Activated naive CD4-positive, alpha-beta T cell (primary cell): ENCODE measurements at regions not wholly inside any gene's neighbourhood (a gene's known extent, or its start where the extent isn't known, plus 50 kb on each side); places are given as distances from the start of the nearest gene placed in this dataset.

Experiments used
- DNase-seq, 4 experiments: peaks; one replicate each; lab custom pipeline; 2025; lab: John Stamatoyannopoulos, UW

- no peak for DNase-seq
Observed at GRCh38 chr2:105570326-105570725, 171.5 kb upstream of the FHL2 start.

DNA sequence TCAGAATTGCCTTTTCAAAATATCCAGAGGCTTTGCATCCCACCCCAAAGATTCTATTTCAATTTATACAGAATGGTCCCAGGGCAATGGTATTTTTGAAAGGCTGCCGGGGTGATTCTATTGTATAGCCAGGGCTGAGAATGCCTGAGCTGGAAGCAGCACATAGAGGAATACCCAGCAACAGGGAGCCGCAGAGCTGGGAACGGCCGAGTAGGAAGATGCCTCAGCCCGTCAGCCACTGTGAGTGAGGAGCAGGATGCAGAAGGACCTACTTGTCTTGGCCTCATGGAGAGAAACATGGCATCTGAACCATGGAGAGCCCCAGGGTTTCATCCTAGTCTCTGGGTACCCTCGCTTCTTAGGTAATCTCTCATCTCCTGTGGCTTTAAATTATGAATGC lies 170.8 kb upstream of the FHL2 start:
- DNase-seq: no peak

DNA sequence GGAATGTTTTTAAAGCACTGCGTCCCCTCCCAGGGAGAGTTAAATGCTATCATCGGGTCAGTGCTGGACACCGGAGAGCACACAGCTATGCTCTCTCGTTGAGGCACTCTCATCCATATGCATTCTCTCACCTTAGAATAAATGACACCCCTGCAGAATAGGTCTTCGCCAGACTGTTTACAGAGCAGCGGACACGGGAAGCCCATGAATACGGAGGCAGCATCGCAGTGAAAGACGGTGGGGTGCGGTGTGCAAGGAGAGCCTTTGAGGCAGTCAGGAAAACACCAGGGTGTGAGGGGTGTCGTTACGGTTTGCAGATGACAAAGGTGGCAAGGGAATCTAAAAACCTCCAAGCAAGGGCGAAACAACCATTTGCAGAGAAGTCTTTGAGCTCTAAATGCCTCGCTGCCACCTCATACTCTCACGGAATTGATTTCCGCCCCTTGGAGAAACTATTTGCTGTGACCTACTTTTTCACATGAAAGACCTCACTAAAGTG lies 169.2 kb upstream of the FHL2 start:
- no peak for DNase-seq

- DNase-seq: no peak
Observed at GRCh38 chr2:105563000-105563719, 164.3 kb upstream of the FHL2 start.

DNA sequence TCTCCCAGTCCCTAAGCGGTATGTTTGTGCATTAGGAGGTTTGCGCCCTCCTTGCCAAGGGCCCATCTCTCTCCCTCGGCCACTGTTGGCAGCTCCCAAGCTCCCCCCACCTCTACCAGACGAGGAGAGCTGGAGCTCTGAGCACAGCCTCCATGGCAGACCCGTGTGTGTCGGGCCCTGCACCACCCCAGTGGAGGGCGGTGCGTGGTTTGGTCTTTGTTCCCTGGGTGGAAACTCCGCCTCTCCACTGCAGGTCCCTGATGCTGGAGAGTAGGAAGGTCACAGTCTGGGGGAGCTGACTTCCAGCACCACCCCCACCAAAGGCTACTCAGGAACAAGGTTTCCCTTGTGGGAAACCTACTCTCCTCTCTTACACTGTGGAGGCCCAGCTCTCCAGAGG lies 162.6 kb upstream of the FHL2 start:
- no peak for DNase-seq

DNA sequence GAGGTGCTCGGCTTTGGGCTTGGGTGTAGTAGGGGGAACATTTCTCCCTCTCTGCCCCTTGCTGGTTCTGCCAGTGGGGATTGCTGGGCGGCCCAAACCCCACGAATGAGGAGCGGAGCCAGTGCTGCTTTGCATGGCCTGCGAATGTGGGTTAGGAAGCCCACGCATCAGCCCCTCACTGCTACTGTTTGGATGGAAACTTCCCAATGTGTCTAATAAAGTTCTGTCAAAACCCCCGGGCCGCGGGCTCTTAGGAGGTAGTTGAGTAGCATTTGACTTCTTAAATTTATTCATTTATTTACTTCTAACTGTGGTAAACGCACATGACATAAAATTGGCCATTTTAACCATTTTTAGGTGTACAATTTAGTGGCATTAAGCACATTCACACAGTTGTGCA lies 161.3 kb upstream of the FHL2 start:
- no peak for DNase-seq

DNA sequence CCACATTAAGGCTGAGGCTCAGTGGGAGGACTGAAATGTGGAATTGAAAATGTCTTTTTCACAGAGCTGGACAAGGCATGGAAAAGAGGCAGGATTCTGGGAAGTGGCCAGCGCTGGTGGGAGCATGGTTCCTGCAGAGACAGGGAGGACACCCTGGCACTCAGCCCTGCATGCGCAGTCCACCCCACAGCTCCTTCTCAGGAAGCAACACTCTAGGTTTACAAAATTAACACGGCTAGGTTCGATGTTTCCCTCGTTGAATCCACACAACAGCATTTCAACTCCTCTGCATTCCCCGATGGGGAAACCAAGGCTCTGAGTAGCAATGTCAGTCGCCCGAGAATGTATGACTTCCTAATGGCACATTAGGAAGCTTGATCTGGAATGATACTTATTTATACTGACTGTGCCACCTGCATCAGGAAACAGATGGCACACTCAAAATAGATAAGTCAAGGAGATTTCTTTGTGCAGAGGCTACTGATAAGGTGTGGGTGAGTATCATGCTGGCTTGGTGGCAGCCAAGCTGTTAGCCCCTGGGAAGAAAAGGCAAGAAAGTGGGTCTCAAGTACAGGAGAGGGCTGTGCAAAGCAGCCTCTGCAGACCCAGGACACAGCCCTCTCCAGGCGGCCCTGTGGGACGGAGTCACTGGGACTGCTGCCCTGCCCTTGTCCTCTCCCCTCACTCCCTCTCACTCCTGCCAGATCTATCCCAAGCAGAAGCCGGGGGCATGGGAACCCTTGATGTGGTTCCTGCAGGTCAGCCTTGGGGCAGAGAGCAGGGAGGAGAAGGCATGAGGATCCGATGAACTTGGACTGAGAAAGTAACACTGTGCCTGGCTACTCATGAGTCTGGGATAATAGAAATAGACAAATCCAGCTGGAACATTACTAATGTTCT lies 158.4 kb upstream of the FHL2 start:
- DNase-seq: no peak

GRCh38 chr2:105556366-105556765 lies 157.5 kb upstream of the FHL2 start:
- DNase-seq: no peak

GRCh38 chr2:105554235-105554634 lies 155.4 kb upstream of the FHL2 start:
- DNase-seq: no peak

DNA sequence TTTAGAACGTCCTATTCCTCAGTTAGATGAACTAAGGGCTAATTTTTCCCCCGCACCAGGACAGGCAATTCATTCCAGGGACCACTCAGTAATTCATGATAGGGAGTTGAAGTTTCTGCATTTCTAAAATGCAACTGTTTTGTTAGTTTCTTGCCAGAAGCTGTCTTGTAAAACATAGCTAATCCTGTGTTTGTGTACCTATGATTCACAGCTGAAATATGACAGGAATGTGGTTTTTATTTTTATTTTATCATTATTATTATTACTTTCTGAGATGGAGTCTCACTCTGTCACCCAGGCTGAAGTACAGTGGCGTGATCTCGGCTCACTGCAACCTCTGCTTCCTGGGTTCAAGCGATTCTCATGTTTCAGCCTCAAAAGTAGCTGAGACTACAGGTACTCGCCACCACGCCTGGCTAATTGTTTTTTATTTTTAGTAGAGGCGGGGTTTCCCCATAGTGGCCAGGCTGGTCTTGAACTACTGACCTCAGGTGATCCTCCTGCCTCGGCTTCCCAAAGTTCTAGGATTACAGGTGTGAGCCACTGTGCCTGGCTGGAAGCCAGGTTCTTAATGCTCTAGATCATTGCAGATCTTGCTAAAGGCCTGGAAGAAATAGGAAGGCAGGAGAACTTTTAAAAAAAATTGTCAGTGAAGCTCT lies 154.8 kb upstream of the FHL2 start:
- DNase-seq: no peak

DNA sequence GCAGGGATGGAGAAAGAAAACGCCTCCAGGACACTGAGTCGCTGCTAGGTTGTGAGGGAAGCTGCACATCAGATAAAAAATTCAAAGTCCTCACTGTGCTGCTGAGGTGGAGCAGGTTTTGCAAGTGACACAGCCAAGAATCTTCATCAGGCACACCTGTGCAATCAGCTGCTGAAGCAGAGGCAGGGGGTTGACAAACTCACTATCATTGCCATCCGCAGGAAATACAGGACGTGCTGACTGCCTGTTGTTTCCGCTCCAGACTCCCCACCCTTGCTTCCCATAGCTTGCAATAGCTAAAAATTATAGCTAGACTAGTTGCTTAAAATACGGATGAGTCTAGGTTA lies 147.8 kb upstream of the FHL2 start:
- DNase-seq: no peak

DNA sequence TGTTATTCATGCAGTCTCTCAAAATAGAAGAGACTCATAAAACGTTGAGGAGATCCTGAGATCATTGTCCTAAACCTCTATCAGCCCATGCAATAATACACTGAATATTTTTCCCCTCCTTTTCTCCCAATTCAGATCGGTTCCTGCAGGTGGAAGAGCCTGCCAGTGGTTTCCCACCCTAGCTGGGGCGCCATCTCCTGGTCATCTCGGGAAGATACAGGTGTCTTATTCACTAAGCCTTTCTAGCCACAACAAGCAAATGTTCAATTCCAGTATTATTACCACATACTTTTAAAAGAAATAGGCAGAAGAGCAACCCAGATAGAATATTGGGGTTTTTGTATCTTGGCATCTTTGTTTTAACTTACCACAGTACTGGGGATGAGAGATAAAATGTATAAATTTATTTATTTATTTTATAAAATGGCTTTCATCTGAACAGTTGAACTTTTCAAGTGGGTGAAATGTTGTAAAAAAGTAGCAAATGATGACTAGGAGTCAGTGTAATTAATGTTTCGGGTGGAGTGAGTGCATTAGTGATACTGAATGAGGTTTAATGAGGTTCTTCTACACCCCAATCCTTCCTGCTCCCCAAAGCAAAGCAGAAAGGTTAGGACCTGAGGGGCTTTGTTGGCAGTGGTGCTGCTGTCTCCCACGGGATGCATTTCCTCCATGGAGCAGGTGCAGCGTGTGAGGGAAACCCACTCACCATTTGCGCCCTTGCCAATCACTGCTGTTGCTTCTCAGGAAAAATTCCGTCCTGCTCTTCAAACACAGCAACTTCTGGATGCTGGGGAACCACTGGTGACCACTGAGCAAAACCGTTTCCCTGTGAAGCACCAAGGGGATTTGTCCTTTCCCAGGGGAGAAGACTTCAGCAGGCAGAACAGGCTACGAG lies 147.1 kb upstream of the FHL2 start:
- peak; percentile 2 to 57 (median 16) for DNase-seq

DNA sequence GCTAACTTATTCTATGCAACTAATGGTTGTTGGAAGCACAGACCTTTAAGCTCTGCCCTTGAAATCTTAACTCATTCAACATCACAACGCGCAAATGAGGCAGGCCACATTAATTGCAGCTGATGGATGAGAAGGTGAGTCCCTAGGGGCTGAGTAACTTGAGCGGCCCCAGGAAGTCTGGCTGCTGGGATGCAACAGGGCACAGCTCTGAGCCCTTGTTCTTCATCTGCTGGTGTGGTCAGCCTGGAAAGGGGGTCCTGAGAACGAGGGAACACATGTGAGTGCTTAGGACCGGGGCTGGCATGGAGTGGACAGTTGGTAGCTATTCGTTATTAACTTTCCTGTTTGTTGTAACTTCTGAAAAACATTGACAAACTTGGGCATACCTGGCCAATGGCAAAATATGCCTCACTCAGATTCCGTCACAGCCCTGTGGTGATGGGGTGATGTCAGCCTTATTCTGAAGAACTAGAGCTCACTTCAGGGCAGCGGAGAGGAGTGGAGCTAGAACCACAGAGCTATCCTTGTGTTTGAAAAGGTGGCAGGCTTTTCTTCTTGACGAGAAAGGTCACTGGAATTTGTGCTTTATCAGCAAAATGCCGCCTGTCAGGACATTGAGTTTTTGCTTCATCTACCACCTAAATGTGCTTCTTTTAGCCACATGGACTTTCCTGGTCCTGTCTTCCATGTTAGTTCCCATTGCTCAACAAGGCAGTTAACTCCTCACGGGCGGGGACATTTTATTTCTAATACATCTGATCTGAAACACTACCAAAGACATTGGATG lies 145.9 kb upstream of the FHL2 start:
- DNase-seq: no peak

DNA sequence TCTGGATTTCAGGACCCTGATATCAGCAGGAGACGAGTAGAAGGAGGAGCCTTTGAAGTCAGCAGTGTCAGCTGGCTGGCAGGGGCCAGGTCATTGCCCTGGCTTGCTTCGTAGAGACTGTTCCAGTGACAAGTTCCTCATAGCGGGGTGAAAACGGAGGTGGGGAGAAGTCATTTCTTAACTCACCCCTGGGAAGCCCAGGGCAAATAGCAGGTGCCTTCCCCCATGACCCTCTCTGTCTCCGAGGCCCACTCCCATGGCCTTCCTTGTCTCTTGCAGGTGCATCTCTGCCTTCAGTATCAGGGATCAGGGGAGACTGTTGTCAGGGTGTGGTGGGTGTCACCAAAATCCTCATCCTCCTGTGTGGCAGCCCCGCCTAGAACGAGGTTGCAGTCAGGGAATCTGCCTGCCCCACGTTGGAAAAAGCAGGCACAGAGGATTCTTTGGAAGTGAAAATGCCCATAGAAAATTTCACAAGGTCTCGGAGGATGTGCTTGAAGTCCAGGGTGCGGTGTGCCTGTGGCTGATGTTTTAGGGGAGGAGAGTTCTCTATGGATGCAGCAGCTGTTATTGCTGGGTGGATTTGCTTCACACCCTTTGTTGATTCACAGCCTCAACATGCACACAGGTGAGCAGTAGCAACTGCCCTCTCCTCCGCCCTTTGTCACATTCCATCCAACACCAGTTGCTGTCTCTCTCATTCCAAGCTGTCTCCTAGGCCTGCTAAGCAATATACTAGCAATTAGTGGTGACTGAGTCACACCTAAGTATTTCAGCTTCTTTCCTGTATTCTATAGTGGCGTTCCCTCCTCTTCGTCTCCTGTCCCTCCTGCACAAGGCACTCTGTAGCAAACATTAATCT lies 142.6 kb upstream of the FHL2 start:
- DNase-seq: no peak

DNA sequence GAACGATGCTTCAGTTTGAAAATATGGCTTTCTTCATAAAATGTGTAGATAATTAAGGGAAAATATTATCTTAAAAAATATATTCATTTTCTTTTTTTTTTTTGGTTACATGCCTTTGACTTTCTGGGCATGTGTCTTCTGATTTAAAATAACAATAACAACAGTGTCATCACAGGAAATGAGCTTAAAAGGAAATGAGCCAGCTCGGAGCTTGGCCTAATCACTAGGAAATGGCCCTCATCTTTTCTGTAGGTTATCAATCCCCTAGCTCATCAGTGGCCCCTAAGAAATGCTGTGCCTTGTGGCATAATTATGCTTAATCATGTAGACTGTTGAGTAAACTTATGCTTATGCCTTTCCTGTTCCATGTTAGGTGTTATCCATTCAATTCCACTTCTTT lies 141.8 kb upstream of the FHL2 start:
- DNase-seq: no peak

DNA sequence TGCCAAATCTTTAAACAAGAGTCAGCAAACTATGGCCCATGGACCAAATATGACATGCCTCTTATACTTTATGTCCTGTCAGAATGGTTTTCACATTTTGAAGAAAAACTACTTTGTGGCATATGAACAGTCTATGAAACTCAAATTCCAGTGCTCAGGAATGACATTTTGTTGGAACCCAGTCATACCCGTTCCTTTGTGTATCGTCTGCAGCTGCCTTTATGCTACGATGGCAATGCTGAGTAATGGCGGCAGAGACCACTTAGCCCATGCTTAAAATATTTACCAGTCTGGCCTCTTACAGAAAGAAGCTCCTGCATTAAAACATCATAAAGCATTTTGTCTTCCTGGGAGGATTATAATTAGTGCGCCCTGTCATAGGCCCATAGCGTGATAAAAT lies 140.5 kb upstream of the FHL2 start:
- no peak for DNase-seq

- DNase-seq: no peak
Observed at GRCh38 chr2:105538840-105539239, 140.0 kb upstream of the FHL2 start.

GRCh38 chr2:105537920-105538319 lies 139.1 kb upstream of the FHL2 start:
- no peak for DNase-seq

DNA sequence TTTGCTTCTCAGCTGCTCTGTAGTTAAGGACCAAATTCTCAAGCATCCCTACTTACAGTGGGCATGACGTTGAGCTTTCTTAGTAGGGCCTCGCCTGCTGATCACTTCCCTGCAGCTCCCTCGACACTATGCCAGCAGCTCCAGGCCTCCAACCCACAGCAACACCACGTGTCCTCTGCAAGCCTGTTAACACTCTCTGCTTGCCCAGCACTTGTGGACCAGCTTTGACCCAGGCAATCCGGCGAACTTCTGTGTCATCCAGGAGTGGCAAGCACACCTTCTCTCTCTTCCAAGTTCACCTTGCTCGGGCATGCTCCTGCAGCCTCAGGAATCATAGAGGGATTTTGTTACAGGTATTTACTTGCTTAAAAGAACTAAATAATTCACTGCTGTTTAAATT lies 138.6 kb upstream of the FHL2 start:
- no peak for DNase-seq

- DNase-seq: no peak
Observed at GRCh38 chr2:105536175-105536574, 137.3 kb upstream of the FHL2 start.
